Liver (tissue), 8 donors: ENCODE measurements at regions not wholly inside any gene's neighbourhood (a gene's known extent, or its start where the extent isn't known, plus 50 kb on each side); places are given as distances from the start of the nearest gene placed in this dataset.

Source experiments
- DNase-seq: peaks from one replicate; pipeline ENCODE4 v3.0.0-alpha.2; 2017; ENCODE audit warnings: low spot score
- H3K27ac ChIP-seq, 2 donors: one replicate each; pipeline ENCODE4 v1.7.0; 2013; ENCODE audit warnings: inconsistent platforms in 2 of 2, low read length in 2 of 2, control low read depth in 1 of 2, low read depth in 1 of 2, mild to moderate bottlenecking in 1 of 2
- H3K27me3 ChIP-seq, 4 donors: one replicate each; pipeline versions ENCODE4 v1.6.1 to v1.7.0; 2013; ENCODE audit warnings: low read length in 3 of 4, inconsistent platforms in 1 of 4, mild to moderate bottlenecking in 1 of 4, moderate library complexity in 1 of 4; ENCODE audit not compliant: control insufficient read depth in 4 of 4, insufficient read depth in 4 of 4
- H3K36me3 ChIP-seq, 4 donors: one replicate each; pipeline versions ENCODE4 v1.6.1 to v1.7.0; 2013; ENCODE audit warnings: low read length in 3 of 4, mild to moderate bottlenecking in 3 of 4, low read depth in 1 of 4, moderate library complexity in 1 of 4; ENCODE audit not compliant: control insufficient read depth in 4 of 4, insufficient read depth in 3 of 4
- H3K4me1 ChIP-seq, 4 donors: one replicate each; pipeline versions ENCODE4 v1.6.1 to v1.7.0; 2013; ENCODE audit warnings: low read length in 3 of 4, mild to moderate bottlenecking in 3 of 4, moderate library complexity in 1 of 4; ENCODE audit not compliant: control insufficient read depth in 4 of 4, insufficient read depth in 4 of 4
- H3K4me3 ChIP-seq, 3 donors: one replicate each; pipeline versions ENCODE4 v1.6.1 to v1.7.0; 2013; ENCODE audit warnings: low read length in 3 of 3, control low read depth in 1 of 3, low read depth in 1 of 3, mild to moderate bottlenecking in 1 of 3
- H3K9ac ChIP-seq, 2 donors: one replicate each; pipeline ENCODE4 v1.7.0; 2013; ENCODE audit warnings: low read length in 2 of 2, mild to moderate bottlenecking in 2 of 2, moderate library complexity in 2 of 2, control low read depth in 1 of 2, low read depth in 1 of 2
- H3K9me3 ChIP-seq, 4 donors: one replicate each; pipeline versions ENCODE4 v1.6.1 to v1.7.0; 2013; ENCODE audit warnings: low read length in 3 of 4; ENCODE audit not compliant: control insufficient read depth in 4 of 4
- ATF3 ChIP-seq: IDR thresholded peaks from 2 replicates; pipeline ENCODE4 v1.6.1; 2016; ENCODE audit warnings: antibody characterized with exemption
- CTCF ChIP-seq: fragments of 150-350 bp; IDR thresholded peaks from 2 replicates; pipeline ENCODE4 v1.5.1; 2017; ENCODE audit warnings: improper control_type of control experiment, low read depth, low read length; ENCODE audit not compliant: missing input control
- EGR1 ChIP-seq, 2 donors: IDR thresholded peaks; 2 replicates each; pipeline ENCODE4 v1.6.1; 2016 to 2018; ENCODE audit warnings: antibody characterized with exemption in 2 of 2, low read depth in 2 of 2
- FOXA1 ChIP-seq: IDR thresholded peaks from 2 replicates; pipeline ENCODE4 v1.6.1; 2016; ENCODE audit warnings: antibody characterized with exemption
- GABPA ChIP-seq, 2 donors: IDR thresholded peaks in 1 of 2; conservative IDR thresholded peaks in 1 of 2; 2 replicates each; pipeline ENCODE4 v1.6.1; 2016; ENCODE audit warnings: antibody characterized with exemption in 2 of 2, mild to moderate bottlenecking in 1 of 2, moderate library complexity in 1 of 2
- HNF4A ChIP-seq, 2 donors: conservative IDR thresholded peaks; 2 replicates each; pipeline ENCODE4 v1.6.1; 2016; ENCODE audit warnings: antibody characterized with exemption in 2 of 2, mild to moderate bottlenecking in 2 of 2
- HNF4G ChIP-seq: IDR thresholded peaks from 2 replicates; pipeline ENCODE4 v1.6.1; 2016; ENCODE audit warnings: antibody characterized with exemption
- NR2F2 ChIP-seq: IDR thresholded peaks from 2 replicates; pipeline ENCODE4 v1.6.1; 2016; ENCODE audit warnings: antibody characterized with exemption
- RAD21 ChIP-seq, 2 donors: IDR thresholded peaks; 2 replicates each; pipeline ENCODE4 v1.6.1; 2016; ENCODE audit warnings: antibody characterized with exemption in 2 of 2, mild to moderate bottlenecking in 2 of 2
- RXRA ChIP-seq, 2 donors: IDR thresholded peaks; 2 replicates each; pipeline ENCODE4 v1.6.1; 2017 to 2018; ENCODE audit warnings: antibody characterized with exemption in 2 of 2, mild to moderate bottlenecking in 1 of 2
- SP1 ChIP-seq: IDR thresholded peaks from 2 replicates; pipeline ENCODE4 v1.6.1; 2018; ENCODE audit warnings: antibody characterized with exemption, mild to moderate bottlenecking
- TAF1 ChIP-seq: conservative IDR thresholded peaks from 2 replicates; pipeline ENCODE4 v1.6.1; 2016; ENCODE audit warnings: antibody characterized with exemption, mild to moderate bottlenecking
- YY1 ChIP-seq: IDR thresholded peaks from 2 replicates; pipeline ENCODE4 v1.6.1; 2016; ENCODE audit warnings: antibody characterized with exemption, mild to moderate bottlenecking
- WGBS: extraction: QIAGEN DNeasy Blood & Tissue Kit; methylation state at CpG from one replicate; pipeline ENCODE4 v1.1.7; 2013; 5-methylcytosine and 5-hydroxymethylcytosine counted together
- TF ChIP-seq, protein P1 (sequence below): IDR thresholded peaks from 2 replicates; pipeline ENCODE4 v1.6.1; 2016; ENCODE audit warnings: antibody characterized with exemption, mild to moderate bottlenecking
- TF ChIP-seq, protein P2 (sequence below): IDR thresholded peaks from 2 replicates; pipeline ENCODE4 v1.6.1; 2016; ENCODE audit warnings: antibody characterized with exemption
- donor health status: healthy.
- donor health status: healthy.
- donor health status: healthy.
- donor health status: healthy.
- donor health status: healthy.

DNA sequence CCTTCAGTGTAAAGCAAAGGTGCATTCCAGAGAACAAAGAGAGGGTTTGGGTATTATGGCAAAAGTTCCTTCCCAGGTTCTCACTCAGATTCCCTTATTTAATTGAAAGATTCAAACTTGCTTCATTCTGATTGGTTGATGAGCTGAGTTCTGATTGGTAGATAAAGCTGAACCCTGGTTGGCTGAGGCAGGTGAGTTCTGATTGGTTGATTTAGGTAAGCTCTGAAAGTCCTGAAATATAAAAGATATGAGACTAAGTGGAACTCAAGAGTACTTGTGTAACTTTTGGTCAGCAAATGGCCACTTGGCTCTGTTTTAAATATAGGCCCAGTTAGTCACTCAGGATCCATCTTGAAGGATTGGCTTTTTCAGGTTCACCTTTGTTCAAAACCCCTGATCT is 99.8 kb upstream of the FBXO11 start (continued):
- no peak for TF ChIP-seq CTCF

DNA sequence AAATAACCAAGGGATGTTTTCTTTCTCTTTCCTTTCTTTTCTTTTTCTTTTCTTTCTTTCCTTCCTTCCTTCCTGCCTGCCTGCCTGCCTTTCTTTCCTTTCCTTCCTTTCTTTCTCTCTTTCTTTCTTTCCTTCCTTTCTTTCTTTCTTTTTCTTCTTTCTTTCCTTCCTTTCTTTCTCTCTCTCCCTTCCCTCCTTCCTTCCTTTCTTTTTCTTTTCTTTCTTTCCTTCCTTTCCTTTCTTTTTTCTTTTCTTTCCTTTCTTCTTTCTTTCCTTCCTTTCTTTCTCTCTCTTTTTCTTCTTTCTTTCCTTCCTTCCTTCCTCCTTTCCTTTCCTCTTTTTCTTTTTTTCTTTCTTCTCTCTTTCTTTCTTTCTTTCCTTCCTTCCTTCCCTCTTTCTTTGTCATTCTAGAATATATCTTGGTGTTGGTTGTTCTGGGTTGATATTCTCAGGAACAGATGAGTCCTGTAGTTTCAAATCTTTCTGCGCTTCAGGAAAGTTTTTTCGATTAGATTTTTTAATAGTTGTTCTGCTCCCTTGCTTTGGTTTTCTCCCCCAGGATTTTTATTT is 101.5 kb upstream of the FBXO11 start:
- Histone ChIP-seq H3K36me3 (no peaks in the 10 kb centered on the region), H3K4me1 (no peaks in the 10 kb centered on the region), H3K27me3 (no peaks in the 10 kb centered on the region), H3K9me3 (no peaks in the 10 kb centered on the region), H3K27ac (no peak overlapping the region), H3K9ac (no peak overlapping the region), H3K4me3 (no peak overlapping the region)
- DNase-seq: no peak
- TF ChIP-seq, protein P1, sequence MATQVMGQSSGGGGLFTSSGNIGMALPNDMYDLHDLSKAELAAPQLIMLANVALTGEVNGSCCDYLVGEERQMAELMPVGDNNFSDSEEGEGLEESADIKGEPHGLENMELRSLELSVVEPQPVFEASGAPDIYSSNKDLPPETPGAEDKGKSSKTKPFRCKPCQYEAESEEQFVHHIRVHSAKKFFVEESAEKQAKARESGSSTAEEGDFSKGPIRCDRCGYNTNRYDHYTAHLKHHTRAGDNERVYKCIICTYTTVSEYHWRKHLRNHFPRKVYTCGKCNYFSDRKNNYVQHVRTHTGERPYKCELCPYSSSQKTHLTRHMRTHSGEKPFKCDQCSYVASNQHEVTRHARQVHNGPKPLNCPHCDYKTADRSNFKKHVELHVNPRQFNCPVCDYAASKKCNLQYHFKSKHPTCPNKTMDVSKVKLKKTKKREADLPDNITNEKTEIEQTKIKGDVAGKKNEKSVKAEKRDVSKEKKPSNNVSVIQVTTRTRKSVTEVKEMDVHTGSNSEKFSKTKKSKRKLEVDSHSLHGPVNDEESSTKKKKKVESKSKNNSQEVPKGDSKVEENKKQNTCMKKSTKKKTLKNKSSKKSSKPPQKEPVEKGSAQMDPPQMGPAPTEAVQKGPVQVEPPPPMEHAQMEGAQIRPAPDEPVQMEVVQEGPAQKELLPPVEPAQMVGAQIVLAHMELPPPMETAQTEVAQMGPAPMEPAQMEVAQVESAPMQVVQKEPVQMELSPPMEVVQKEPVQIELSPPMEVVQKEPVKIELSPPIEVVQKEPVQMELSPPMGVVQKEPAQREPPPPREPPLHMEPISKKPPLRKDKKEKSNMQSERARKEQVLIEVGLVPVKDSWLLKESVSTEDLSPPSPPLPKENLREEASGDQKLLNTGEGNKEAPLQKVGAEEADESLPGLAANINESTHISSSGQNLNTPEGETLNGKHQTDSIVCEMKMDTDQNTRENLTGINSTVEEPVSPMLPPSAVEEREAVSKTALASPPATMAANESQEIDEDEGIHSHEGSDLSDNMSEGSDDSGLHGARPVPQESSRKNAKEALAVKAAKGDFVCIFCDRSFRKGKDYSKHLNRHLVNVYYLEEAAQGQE: no peak
- TF ChIP-seq SP1: no peak
- no peak for TF ChIP-seq GABPA (IDR thresholded peaks at IDR 0.05 in 1 of 2, conservative IDR thresholded peaks at IDR 0.05 in 1 of 2)
- TF ChIP-seq ATF3: no peak
- TF ChIP-seq RAD21 (IDR thresholded peaks at IDR 0.05): no peak
- over 99% methylated on average over 2 of the region's 2 CpGs for WGBS

DNA sequence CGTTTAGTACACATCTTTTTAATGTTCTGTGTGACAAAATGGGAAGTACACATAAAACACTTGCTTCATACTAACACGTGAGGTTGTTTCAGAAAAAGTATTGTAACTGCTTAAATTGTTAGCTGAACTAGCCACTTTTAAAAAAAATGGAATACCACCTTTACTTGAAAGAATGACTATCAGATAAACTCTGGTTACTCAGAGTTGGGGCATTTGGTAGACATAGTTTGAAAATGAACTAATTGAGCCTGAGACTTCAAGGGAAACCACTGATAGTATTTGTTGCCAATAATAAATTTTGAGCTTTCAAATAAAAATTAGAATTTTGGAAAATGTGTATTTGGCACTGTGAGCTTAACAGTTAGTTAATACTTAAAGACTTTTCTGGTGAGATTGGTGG is 103.0 kb upstream of the FBXO11 start:
- TF ChIP-seq SP1 (no peak), FOXA1 (no peak), GABPA (IDR thresholded peaks at IDR 0.05 in 1 of 2, conservative IDR thresholded peaks at IDR 0.05 in 1 of 2) (no peak)
- no peaks in the 10 kb centered on the region for H3K9me3 ChIP-seq
- H3K4me3 ChIP-seq: no peak overlapping the region
- DNase-seq: no peak
- 87% methylated on average over 2 of the region's 2 CpGs for WGBS
- no peaks in the 10 kb centered on the region for H3K27me3 ChIP-seq
- H3K27ac ChIP-seq: no peak overlapping the region
- H3K4me1 ChIP-seq: no peaks in the 10 kb centered on the region
- H3K9ac ChIP-seq: no peak overlapping the region
- H3K36me3 ChIP-seq: no peaks in the 10 kb centered on the region

GRCh38 chr2:48015421-48015820 is 109.1 kb upstream of the FBXO11 start:
- Histone ChIP-seq H3K4me3 (no peak overlapping the region), H3K27me3 (peaks cover 0 to 3% (median 0%) of the 10 kb centered on the region in 4 donors), H3K9ac (no peak overlapping the region), H3K27ac (no peak overlapping the region), H3K9me3 (peaks cover 0 to 9% (median 3%) of the 10 kb centered on the region in 4 donors), H3K36me3 (no peaks in the 10 kb centered on the region), H3K4me1 (no peaks in the 10 kb centered on the region)
- 79% methylated on average over 1 of the region's 1 CpG for WGBS
- no peak for DNase-seq
- TF ChIP-seq GABPA (IDR thresholded peaks at IDR 0.05 in 1 of 2, conservative IDR thresholded peaks at IDR 0.05 in 1 of 2) (no peak), NR2F2 (no peak), EGR1 (IDR thresholded peaks at IDR 0.05; ENCODE audit: low read depth in 2 of 2) (no peak), RXRA (IDR thresholded peaks at IDR 0.05) (no peak), HNF4A (conservative IDR thresholded peaks at IDR 0.05) (no peak), SP1 (no peak), CTCF (no peak), TAF1 (no peak), ATF3 (no peak), RAD21 (IDR thresholded peaks at IDR 0.05) (no peak), HNF4G (no peak), YY1 (no peak), FOXA1 (no peak)
- TF ChIP-seq, protein P2, sequence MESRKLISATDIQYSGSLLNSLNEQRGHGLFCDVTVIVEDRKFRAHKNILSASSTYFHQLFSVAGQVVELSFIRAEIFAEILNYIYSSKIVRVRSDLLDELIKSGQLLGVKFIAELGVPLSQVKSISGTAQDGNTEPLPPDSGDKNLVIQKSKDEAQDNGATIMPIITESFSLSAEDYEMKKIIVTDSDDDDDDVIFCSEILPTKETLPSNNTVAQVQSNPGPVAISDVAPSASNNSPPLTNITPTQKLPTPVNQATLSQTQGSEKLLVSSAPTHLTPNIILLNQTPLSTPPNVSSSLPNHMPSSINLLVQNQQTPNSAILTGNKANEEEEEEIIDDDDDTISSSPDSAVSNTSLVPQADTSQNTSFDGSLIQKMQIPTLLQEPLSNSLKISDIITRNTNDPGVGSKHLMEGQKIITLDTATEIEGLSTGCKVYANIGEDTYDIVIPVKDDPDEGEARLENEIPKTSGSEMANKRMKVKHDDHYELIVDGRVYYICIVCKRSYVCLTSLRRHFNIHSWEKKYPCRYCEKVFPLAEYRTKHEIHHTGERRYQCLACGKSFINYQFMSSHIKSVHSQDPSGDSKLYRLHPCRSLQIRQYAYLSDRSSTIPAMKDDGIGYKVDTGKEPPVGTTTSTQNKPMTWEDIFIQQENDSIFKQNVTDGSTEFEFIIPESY: no peak
